Peyer's patch (tissue), 4 donors: ENCODE measurements at regions not wholly inside any gene's neighbourhood (a gene's known extent, or its start where the extent isn't known, plus 50 kb on each side); places are given as distances from the start of the nearest gene placed in this dataset.

Experiments used
- CTCF ChIP-seq, 6 experiments: fragments of 450-650 bp in 4 of 6; fragments of 200-600 bp in 2 of 6; sonication (generic) in 1 of 6; IDR thresholded peaks; one replicate each; pipeline ENCODE4 v1.5.1; 2017 to 2019; ENCODE audit warnings: antibody characterized with exemption in 6 of 6, mild to moderate bottlenecking in 3 of 6, moderate library complexity in 1 of 6
- POLR2A ChIP-seq, 2 donors: fragments of 450-650 bp; IDR thresholded peaks; one replicate each; pipeline ENCODE4 v1.5.1; 2017; ENCODE audit warnings: antibody characterized with exemption in 2 of 2, mild to moderate bottlenecking in 2 of 2, moderate library complexity in 2 of 2

- TF ChIP-seq CTCF (IDR thresholded peaks at IDR 0.05), result no peak
- no peak for TF ChIP-seq POLR2A (IDR thresholded peaks at IDR 0.05)
These were observed 230.2 kb upstream of the ADAMTS9 start for GRCh38 chr3:64917914-64918453.
